Stimulated activated CD4-positive, alpha-beta T cell treated with anti-CD3 and anti-CD28 coated beads, Interleukin-2, amount 100 ng/mL, for 24 hours (primary cell): ENCODE measurements at regions not wholly inside any gene's neighbourhood (a gene's known extent, or its start where the extent isn't known, plus 50 kb on each side); places are given as distances from the start of the nearest gene placed in this dataset.

ENCODE experiments used
- DNase-seq, 2 donors: peaks; one replicate each; pipeline ENCODE4 v3.0.0-alpha.2; 2020

DNA sequence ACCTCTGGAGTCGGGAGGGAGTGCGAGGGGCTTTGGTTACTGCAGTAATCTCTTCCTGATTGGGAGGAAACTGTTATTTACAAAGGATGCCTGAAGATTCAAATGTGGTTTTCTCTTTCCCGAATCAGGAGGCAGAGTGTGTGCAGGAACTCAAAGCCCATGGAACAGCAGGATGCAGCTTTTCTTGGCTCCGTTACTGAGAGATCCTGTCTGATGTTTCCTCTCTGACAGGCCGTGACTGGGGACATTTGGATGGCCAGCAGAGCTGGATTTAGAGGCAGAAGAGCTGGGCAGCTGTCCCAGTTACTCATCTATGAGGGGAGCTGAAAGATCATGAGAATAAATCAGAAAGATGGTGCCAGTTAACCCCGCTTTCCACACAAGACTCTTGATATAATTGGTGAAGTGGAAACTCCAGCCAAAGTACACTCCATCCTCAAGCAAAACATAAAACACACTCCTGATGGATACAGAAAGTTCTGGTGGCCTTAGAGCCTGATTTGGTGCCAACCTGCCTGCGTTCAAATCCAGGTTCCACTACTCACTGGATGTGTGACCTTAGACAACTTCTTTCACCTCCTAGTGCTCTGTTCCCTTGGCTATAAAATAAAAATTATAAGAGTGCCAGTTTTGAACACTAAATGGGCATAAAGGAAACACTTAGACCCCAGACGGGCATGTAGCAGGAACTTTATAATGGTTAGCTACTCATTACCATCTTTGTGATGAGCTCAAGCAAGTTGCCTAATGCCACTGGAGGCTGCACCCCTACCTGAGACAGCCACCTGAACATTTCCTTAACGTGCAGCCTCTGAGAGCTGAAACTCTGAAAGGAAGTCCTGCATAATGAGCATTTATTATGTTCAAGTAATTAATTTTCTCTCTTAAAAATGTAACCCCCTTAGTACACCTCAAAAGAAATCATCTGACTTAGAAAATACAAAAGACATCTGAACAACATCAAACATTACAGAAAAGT lies 349.0 kb upstream of the GATB start:
- DNase-seq = no peak

DNA sequence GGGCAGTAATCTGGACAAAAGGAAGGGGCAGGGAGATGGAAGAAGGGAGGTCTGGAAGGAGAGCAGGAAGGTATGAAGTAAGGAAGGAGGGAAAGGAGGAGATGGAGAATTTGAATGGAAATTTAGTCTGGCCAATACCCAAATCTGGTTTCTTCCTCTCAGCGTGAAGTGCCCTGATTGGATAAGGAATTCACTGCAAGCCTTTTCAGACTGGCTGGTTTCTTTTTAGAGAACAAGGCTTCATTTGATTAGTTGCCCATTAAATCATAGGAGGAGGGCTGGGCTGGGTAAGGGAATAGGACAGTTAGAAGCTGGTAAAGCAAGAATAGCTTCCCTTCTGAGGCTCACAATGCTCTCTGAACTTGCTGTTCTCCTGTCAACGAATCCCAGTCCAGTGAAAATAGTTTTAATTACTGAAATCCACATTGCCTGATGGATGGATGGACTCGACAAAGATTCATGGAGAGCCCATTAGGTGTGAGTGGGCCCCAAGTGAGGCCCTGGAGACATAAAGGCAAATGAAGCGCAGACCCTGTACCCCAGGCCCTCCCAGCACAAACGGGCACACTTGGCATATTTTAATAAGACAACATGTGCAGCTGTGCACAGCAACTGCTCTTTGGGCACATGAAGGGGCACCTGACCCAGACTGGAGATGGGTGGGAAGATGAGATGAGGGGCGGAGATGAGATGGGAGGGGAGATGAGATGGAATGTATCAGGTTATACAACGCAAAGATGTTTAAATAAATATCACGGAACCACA lies 347.1 kb upstream of the GATB start:
- no peak for DNase-seq

DNA sequence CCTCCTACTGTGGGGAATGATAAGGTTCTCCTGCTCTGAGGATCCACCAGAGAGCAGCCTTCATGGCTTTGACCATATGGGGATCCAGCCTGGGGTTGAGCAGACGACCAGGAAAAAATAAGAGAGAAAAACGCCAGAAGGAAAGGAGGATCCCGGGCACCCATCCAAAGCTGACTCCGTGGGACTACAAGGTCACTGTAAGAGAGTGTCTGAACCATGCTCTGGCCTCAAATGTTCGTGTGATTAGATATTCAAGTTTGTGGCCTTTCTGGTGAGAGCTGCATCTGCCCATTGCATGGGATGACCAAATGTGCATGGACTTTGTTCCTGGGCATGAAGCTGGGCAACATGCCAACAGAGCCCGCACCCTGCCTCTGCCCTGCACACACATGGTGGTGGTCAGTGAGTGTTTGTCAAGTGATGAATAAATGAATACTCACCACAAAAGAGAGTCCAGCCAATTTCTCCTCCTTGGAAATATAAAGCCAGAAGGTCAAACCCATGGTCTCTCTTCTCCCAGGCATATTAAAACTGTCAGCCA lies 346.0 kb upstream of the GATB start:
- DNase-seq = no peak

DNA sequence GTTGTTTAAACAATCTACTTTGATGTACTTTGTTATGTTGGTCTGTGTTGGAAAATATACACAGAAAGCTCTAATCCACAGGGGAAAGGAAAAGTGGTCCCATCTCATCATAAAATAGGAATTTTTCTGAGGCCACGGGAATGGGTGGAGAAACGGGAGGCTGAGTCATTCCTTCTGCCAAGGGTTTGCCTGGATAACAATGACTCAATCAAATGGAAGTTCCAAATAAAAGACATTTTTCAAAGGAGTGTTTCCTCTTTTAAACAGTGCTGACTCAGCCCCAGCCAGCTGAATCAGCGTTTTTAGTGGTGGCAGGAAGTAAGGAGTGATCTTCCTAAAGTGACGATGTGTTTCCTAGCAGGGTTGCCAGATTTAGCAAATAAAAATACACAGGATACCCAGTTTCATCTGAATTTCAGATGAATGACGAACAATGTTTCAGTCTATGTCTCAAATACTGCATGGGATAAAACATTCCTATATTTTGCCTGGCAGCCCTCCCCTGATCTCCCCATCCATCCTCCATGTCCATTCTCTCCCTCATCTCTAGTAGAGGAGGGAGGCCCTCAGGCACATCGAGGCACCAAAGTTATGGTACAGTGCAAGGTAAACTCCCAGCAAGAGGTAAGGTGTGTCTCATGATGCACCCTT lies 345.4 kb upstream of the GATB start:
- DNase-seq = peak in 1 of 2 donors; percentile 39

DNA sequence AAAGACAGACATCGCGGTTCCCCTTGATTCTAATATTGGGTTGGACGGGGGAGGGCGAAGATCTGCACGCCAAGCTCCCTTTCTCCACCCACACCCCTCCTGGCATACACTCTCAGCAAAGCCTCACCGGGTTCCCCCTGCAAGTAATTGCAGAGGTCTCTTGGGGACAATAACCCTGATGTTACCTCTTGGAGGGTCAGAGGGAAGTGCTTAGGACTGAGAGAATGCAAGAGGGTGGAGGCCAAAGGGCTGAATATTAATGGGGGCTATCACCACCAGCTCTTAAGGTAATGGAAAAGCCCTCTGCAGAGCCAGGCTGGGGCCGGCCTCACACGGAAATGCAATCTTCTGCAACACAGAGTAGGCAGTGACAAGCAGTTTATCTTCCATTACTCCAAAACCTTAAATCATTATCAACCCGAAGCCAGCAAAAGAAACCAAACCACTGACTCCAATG lies 344.1 kb upstream of the GATB start:
- no peak for DNase-seq

DNA sequence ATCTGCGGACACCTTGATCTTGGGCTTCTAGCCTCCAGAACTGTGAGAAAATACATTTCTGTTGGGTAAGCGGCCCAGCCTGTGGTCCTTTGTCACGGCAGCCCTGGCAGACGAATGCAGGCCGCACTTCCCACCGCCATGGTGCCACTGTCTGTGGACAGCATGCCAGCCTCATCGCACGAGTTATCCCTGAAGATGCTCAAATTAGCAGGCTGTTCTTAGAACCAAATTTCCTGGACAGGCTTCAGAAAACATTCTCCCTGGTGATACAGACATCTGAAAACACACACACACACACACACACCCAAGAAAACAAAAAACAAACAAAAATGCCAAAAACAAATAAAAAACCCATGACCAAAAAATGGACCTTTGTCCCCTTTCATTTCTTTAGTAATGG lies 343.5 kb upstream of the GATB start:
- DNase-seq = no peak

DNA sequence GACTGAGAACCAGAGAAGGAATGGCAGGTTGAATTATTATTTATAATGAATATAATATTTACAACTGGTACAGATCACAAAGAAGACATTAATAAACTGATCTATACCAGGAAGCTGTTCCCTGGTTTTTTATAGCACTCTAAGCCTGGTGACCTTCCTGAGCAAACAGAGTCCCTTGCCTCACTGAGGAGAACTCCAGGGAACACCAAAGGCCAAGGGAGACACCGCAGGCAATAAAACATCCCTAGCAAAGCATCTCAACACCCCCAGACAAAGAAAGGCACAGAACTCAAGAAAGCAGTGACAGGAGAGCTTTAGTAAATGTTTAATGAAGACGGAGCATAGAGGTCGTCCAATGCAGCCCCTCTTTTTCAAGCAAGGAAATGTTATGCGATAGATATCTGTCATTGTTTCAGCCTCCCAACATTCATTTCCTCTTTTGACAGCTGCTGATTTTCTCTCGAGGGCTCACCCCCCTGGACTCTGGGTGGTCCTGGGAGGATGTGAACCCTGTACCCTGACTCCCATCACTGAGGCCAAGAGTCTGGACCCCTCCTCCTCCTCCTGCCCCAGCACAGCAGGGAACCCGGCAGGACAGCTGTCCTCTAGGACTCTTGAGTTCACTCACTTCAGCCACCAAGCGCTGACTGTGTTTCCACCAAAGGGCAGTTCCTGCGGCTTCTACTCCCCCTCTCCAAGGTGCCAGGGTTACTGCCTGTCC lies 342.5 kb upstream of the GATB start:
- DNase-seq = no peak

DNA sequence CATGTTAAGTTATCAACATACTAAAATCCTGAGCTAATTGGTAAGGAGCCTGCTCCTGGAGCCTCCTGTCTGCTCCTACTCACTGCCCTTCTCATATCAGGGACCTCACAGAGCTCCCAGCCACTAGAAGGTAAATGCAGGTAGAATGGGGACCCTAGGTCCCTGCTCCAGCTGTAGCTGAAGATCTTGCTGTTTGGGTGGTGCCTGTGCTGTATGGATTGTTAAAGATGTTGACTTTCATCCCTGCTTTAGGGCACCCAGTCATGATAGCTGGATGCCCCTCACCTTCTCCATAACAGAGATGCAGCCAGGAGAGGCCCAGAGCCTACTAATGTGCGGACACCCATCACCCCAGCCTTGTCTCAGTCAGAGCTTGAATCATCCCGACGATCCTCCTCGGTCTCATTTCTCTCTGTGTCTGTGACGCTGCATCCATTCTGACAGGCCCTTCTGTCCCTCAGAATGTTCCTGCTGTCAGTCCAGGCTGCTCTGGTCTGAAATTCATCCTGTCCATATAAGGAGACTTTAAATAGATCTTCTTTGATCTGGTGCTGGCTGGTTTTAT lies 341.7 kb upstream of the GATB start:
- DNase-seq = no peak

DNA sequence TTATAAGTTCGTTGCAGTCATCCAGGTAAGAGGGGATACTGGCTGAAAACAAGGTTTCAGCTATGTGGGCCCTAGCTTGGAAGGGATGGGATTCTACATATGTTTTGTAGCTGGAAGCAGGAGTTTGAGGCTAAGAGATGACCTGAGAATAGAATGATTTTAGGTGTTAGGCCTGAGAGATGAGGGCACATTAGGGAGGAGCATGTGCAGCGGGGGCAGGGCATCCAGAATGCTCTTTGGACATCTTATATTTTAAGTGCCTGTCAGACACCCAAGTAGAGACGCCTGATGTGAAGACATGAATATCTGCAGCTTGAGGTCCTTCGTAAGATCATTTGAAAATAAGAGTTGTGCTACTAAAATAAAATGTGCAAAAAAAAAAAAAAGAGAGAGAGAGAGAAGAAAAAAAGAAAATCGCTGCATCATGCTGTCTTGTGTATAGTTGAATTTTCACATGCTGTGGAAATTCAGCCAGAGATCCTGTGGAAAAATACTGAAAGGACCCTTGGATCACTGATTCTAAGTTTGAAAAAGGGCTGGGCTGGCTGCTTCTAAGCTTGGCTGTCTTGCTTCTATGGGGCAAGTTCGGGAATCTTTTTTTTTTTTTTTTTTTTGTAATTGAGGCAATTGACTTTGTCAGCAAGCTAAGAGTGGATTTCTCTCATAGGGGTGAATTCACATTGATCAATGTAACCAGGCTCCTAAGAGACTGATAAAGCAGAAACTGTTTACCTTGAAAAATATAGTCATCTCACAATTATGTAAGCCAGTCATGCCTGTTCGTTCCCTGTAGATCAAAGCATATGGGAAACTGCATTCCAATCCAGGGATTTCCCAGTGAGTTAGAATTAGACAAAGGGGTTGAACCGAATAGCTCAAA lies 341.0 kb upstream of the GATB start:
- DNase-seq = peak in 1 of 2 donors; percentile 36

DNA sequence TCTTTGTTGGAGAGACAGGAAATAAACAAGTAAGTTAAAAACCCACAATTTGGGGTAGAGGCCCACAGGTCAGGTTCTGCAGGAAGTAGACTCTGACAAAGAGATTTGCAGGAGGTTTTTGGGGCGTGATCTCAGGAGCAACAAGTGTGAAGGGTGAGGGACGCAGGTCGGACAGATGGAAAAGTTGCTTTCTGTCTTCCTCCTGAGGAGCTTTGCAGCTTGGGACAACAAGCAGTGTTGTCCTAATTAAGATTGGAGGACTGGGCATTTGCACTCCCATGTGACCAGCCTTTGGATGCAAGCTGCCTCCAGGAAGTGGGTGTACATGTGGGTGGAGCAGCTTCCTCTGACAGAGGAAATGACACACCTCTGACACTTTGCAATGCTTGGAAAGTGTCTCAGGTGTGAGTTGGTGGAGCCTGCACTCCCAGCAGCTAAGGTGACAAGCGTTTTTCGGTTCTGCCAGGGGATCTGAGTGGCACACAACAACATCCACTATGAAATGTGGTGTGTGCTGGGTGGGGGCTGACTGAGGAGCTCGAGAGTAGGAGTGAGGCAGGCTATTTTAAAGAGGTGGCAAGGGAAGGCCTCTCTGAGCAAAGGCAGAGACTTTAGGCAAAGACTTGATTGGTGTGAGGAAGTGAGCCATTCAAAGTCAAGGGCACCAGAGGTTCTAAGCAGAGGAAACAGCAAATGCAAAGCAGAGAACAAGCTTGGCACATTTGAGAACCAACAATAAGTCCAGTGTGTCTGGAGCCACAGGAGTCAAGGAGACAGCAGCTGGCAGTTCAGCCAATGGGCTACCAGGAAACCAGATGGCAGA lies 339.8 kb upstream of the GATB start:
- peak; percentile 65 to 74 for DNase-seq

DNA sequence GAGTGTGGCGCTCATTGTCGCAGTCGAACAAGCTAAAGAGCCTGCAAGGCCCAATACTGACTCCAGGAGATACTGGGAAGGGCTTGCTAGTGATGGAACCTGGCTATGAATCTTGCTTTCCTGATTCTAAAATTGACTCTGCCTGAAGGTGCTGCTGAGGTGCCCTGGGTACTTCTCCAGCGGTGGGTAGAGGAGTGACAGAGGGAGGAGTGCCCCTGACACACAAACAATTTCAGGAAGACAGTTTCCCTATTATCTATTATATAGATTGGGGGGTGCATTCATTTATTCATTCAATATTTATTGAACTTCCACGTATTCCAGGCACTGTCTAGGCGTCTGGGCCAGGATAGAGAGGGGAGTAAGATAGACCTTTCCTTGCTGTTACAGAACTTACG lies 339.2 kb upstream of the GATB start:
- DNase-seq = no peak

DNA sequence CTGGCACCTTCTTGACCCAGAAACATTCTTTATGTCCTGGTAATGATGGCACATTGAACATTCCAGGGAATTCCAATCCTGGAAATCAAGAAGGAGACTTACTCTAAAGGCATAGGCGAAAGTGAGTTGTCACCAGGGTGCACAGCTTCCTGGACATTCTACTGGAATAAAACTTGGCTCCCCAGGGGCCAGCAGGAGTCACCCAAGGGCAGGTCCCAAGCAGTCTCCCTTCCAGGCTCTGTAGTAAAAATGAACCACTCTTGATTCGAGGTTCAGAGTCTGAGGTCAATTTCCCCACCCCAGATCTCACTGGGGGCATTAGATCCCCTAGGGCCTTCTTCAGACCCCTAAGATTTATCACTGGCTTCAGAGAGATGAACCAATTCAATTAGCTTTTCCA lies 338.7 kb upstream of the GATB start:
- DNase-seq = no peak

DNA sequence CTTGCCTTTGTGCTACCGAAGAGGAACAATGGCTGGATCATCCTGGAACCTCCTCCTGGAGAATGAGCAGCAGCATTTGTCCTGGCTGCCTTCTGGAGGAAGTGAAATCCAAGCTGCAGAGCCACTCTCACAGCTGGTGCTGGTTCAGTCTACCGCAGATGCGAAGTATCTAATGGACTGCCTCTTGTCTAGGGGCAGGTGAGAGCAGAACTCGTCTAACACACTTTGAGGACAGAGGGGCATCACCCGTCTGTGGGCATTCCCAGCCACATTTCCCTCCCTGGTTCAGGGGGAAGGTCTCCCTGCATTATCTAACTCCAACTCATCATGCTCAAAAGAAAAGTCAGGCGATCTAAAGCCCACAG lies 338.2 kb upstream of the GATB start:
- DNase-seq = no peak

DNA sequence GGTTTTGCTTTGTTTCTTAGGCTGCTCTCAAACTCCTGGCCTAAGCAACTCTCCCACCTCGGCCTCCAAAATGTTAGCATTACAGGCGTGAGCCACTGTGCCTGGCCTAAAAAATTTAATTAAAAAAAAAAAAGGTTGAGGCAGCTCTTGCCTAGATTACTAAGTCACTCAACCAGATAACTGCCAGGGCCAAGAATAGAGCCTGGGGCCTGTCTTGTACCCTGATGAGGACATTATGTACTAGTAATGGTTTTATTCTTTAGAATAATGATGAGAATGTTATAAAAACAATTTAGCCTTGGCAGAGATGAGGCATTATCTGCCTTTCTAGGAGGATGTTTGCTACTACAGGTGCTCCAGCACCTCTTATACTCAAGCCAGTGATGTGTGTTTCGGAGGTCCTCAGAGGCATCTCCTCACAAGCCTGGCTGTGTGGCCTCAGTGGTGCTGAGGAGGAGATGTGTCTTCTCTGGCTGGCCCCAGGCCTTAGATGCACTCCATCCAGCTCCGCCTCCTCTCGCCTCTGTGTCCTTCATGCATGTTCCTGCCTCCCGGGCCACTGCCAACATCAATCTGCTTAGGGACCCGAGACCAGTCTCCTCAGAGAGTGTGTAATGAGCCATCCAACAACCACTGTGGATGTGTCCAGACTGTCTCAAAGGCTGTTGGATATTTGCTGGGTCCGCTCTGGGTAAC lies 337.7 kb upstream of the GATB start:
- peak in 1 of 2 donors; percentile 22 for DNase-seq

DNA sequence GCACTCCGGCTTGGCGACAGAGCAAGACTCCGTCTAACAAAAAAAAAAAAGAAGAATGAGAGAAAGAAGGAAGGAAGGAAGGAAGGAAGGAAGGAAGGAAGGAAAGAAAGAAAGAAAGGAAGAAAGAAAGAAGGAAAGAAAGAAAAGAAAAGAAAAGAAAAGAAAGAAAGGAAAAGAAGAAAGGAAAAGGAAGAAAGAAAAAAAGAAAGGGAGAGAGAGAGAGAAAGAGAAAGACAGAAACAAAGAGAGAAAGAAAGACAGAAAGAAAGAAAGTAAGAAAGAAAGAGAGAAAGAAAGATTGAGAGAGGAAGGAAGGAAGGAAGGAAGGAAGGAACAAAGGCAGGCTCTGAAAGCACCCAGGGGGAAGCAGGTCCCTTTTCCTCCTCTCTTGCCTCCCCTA lies 336.6 kb upstream of the GATB start:
- DNase-seq = no peak

DNA sequence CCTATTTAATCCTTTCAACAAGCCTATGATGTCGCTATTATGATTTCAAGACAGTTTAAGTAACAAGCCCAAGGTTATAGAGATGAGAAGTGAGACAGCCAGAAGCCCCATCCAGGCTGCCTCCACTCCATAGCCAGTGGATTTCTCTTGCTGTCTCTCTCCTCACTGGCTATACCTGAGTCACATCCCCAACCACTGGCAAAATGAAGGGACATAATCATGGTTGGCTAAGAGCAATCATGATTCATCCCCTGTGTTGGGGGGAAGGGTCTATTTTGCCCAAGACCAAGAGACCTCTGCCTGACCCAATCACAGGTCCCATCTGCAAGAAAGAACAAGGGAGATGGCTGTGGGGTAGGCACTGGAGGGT lies 334.9 kb upstream of the GATB start:
- DNase-seq = no peak

DNA sequence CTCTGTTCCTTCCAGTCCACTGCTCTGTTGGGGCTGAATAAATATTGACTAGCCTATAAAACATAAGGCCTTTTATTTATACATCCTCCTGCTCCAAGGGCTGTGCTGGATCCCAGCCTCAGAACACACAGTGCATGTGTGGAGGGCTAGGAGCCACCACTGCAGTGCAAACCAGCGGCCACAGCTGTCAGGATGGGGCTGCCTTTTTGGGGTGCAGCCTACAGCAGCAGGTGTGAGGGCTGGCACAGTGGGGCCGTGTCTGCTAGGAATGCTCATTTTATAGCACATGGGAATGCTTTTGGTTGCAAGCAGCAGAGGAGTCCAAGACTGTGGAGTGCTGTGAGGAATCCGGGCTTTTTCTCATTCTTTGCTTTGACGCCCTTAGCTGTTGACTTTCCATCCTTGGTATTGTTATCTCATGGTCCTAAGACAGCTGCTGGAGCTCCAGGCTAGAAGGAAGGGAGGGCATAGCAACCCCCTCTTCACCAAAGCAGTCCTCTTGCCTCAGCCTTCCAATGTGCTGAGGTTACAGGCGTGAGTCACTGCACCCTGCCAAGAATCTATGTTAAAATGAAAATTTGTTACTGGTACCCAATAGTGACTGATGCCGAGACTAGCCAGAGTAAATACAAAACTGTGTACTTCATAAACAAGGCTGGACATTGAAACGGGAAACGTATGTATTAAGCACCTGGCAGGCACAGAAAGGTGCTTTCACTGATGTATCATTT lies 334.3 kb upstream of the GATB start:
- no peak for DNase-seq

DNA sequence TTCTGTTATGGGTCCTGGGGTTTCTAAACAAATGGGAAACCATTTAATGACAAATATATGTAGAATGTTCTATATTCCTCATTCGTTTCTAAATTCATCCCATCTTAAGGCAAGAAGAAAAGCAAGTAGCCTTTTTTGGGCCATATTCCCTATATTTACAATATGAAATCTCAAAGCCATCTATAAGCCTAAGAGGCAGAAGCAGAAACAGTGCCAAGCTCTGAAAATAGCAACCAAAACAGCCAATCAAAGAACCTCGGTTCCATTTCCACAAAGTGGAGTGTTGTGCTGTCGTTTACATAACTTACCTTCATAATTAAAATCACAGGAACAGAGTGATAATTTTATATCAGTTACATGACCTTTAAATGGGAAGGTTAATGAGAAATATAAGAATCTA lies 330.6 kb upstream of the GATB start:
- no peak for DNase-seq

DNA sequence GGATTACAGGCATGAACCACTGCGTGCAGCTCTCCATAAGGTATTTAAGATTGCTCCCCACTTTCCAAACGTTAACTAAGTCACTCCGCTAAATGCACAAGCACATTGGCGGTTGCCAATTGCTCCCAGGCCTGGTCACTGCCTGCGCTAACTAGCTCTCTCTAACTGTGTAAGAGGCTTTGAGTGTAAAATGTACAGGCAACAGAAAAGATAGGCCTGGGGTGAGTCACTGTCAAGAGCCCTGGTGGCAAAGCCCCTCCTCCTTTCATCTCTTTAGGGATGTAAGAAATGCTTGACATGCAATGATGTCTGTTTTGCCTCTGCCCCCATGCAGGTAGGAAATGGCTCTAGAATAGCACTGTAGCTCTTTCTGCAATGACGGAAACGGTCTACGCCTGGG lies 329.7 kb upstream of the GATB start:
- DNase-seq = no peak
